ENCODE measurements at regions not wholly inside any gene's neighbourhood (a gene's known extent, or its start where the extent isn't known, plus 50 kb on each side); places are given as distances from the start of the nearest gene placed in this dataset.

DNA sequence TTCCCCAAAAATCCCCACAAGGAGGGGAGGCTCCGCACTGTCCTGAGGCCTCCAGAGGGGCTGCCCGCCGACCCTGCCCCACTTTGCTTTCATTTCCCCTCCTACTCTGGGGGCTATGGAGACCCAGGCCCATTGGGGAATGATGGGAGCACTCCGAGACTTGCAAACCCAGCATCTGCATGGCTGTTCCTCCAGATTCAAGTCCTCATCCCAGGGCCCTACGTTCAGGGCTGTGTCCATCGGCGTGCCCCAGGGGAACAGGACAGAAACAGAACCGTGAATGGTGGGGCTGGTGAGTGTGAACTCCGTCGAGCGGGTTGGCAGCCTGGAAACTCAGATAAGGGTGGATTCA lies 116.1 kb upstream of the HDAC4 start (continued):
- TF ChIP-seq, protein P1, sequence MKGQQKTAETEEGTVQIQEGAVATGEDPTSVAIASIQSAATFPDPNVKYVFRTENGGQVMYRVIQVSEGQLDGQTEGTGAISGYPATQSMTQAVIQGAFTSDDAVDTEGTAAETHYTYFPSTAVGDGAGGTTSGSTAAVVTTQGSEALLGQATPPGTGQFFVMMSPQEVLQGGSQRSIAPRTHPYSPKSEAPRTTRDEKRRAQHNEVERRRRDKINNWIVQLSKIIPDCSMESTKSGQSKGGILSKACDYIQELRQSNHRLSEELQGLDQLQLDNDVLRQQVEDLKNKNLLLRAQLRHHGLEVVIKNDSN (IDR thresholded peaks at IDR 0.05; ENCODE audit: borderline replicate concordance, extremely low read length, insufficient read depth, low read depth, low read length), result no peak
- no peak for TF ChIP-seq CBX3 (IDR thresholded peaks at IDR 0.05; ENCODE audit: borderline replicate concordance, low read depth)
- no peak for TF ChIP-seq TCF7 (IDR thresholded peaks at IDR 0.05; ENCODE audit: borderline replicate concordance)
- no peak for TF ChIP-seq SUZ12 (IDR thresholded peaks at IDR 0.05; ENCODE audit: unreplicated experiment)
- TF ChIP-seq, protein P2, sequence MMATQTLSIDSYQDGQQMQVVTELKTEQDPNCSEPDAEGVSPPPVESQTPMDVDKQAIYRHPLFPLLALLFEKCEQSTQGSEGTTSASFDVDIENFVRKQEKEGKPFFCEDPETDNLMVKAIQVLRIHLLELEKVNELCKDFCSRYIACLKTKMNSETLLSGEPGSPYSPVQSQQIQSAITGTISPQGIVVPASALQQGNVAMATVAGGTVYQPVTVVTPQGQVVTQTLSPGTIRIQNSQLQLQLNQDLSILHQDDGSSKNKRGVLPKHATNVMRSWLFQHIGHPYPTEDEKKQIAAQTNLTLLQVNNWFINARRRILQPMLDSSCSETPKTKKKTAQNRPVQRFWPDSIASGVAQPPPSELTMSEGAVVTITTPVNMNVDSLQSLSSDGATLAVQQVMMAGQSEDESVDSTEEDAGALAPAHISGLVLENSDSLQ (IDR thresholded peaks at IDR 0.05), result no peak
- no peak for TF ChIP-seq CHD1 (IDR thresholded peaks at IDR 0.05; ENCODE audit: low read depth, low read length)
- TF ChIP-seq SIX5 (IDR thresholded peaks at IDR 0.05; ENCODE audit: low read depth, low read length, severe bottlenecking), result no peak
- TF ChIP-seq, protein P3, sequence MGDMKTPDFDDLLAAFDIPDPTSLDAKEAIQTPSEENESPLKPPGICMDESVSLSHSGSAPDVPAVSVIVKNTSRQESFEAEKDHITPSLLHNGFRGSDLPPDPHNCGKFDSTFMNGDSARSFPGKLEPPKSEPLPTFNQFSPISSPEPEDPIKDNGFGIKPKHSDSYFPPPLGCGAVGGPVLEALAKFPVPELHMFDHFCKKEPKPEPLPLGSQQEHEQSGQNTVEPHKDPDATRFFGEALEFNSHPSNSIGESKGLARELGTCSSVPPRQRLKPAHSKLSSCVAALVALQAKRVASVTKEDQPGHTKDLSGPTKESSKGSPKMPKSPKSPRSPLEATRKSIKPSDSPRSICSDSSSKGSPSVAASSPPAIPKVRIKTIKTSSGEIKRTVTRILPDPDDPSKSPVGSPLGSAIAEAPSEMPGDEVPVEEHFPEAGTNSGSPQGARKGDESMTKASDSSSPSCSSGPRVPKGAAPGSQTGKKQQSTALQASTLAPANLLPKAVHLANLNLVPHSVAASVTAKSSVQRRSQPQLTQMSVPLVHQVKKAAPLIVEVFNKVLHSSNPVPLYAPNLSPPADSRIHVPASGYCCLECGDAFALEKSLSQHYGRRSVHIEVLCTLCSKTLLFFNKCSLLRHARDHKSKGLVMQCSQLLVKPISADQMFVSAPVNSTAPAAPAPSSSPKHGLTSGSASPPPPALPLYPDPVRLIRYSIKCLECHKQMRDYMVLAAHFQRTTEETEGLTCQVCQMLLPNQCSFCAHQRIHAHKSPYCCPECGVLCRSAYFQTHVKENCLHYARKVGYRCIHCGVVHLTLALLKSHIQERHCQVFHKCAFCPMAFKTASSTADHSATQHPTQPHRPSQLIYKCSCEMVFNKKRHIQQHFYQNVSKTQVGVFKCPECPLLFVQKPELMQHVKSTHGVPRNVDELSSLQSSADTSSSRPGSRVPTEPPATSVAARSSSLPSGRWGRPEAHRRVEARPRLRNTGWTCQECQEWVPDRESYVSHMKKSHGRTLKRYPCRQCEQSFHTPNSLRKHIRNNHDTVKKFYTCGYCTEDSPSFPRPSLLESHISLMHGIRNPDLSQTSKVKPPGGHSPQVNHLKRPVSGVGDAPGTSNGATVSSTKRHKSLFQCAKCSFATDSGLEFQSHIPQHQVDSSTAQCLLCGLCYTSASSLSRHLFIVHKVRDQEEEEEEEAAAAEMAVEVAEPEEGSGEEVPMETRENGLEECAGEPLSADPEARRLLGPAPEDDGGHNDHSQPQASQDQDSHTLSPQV (IDR thresholded peaks at IDR 0.05), result no peak
- no peak for TF ChIP-seq YY1 (IDR thresholded peaks at IDR 0.05; ENCODE audit: low read depth, low read length)

Measured in GM12878 (cell line).